GM18519 (cell line): ENCODE measurements at regions not wholly inside any gene's neighbourhood (a gene's known extent, or its start where the extent isn't known, plus 50 kb on each side); places are given as distances from the start of the nearest gene placed in this dataset.
A peak's percentile ranks its signal among the peaks of the same experiment; 100 is the strongest.

Source experiments
- ATAC-seq: cut with Tn5 transposase; IDR thresholded peaks from one replicate; pipeline ENCODE4 v1.9.1; 2021; ENCODE audit warnings: mild to moderate bottlenecking, moderate library complexity; ENCODE audit not compliant: unreplicated experiment, low FRiP score

DNA sequence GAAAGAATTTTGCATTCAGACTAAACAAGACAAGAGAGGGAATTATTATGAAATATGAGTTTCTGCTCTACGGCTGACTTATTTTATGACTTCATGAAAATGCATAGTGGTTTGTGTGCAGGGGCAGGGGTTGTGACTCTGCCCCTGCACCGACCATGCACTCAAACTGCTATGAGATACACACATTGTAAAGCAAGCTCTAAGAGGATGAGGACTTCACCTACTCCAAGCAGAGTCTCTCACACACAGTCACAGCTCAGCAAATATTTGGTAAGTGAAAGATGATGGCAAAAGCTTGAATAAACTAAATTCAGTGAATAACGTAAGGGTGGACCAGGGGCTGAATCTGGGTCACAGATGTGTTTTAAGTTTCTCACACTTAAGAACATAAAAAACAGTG, 542.9 kb downstream of the PRELID2 start:
- no peak for ATAC-seq

DNA sequence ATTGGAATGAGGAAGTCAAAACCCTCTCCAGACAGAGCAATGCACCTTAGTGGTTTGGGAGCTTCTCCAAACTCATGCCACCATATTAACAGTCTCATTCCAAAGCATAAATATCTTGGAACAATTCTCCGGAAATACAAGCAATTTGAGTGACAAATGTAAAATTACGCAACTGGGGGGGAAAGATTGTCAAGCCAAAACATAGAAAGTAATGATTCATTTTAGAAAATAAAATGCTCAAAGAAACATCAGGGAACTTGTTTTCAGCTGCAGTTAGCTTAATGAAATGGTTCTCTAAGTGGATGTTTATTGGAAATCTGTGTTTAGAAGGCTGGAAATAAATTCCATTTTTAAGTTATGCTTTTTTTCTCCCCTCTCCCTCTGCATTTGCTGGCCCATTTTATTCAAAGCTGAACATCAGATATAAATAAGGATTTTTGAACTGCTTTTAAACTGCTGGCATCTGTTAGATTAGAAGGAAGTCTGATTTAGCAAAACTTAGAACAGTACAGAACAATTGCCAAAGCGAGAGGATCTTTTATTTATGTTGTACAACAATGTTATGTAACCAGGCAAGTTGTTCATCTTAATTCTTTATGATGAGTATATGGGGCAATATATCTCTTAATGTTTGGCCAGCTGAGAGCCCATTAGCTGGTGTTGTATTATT, 551.9 kb downstream of the PRELID2 start:
- no peak for ATAC-seq

DNA sequence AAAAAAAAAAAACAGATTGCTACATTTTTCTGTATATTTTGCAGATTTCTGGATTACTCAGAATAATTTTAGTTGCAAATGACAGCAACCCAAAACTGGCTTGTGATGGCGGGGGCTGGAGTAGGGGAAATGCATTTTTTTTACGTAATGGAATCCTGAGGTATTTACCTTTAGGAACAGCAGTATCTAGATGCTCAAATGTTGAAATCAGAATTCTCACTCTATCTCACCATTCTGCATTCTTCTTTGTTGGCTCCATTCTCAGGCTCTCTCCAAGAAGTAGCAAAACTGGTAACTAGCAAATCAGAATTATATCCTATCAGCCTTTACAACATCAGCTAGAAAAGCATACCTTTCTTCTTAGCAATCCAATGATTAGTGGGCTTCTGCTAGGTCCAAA, 554.3 kb downstream of the PRELID2 start:
- ATAC-seq = no peak

- no peak for ATAC-seq
Measured at GRCh38 chr5:145280214-145280613, 554.9 kb downstream of the PRELID2 start.

DNA sequence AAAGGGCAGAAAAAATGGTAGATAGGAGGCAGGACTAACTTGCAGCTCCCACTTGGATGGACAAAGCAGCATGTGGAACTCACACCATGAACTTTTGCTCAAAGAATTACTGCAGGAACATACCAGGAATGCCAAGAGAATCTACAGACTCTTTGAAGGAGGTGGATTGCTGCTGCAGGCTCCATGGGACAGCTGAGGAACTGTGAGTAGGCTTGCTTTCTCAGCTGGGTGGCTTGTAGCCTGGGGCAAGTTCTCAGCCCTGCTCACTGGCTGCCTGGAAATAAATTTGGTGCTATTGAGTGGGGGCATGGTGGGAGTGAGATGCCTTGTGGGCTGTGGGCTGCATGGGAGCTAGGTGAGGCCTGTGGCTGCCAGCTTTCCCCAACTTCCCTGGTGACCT, 574.5 kb downstream of the PRELID2 start:
- ATAC-seq = no peak

DNA sequence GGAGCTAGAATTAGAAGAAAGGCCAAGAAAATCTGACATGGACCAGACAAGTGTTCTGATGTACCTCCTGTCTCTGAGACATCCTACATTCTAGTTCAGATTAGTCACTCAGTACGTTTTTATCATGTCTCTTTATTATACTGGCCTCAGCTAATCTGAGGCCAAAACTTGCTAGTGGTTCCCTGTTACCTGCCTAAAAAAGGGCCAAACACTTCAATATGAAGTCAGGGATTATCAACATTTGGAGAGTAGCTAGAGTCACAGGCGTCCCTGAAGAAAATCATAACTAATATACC, 587.4 kb downstream of the PRELID2 start:
- ATAC-seq = no peak

- no peak for ATAC-seq
Measured at GRCh38 chr5:145246961-145247744, 588.0 kb downstream of the PRELID2 start.

DNA sequence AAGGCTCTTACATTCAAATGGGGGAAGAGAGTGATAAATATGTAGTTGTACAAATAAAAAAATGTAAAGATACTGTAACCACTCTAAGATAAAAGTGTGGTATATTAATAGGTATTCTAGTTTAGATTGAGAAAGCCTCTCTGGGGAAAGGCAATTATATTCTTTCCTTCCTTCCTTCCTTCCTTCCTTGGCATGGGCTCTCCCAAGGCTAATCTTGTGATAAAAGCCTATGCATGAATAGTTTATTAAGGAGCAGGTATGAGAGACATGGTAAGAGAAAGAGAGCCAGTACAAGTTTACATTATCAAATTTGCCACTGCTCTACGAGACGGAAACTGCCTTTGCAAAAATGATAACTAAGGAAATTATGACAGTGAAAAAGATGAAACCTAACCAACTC, 588.8 kb downstream of the PRELID2 start:
- no peak for ATAC-seq

DNA sequence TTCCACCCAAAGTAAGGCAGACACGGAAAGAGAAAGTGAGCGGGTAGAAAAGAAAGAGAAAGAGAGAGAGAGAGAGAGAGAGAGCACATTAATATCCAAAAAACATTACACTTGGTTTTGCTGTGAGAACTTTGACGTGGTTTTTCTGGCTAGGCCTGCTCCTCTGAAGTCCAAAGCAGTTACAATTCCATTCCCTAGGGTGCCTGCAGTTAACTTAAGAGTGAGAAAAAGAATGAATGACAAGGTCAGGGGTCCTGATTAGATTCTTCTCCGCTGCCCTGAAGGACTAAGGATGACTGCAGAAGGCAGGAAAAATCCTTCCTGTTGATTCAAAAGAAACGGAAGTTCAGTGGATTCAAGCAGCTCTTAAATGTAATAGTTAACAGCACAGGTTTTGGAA, 589.8 kb downstream of the PRELID2 start:
- no peak for ATAC-seq

DNA sequence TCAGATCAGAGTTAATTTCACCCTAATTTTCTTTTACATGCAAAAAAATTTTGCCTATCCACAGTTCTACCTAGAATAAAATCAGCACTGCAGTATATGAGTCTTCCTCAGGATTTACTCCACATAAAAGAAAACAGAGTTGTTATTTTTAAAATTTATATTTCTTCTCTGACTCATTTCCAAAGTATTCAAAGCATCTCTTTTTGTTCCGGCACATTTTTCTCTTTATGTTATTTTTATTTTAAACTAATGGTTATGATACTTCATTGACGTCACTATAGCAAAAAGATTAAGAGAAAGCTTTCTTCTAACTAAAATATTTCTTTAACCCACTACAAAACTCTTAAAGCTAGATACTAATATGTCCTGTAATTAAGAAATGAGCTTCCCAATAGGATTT, 590.4 kb downstream of the PRELID2 start:
- ATAC-seq = no peak

GRCh38 chr5:145244251-145244650, 590.9 kb downstream of the PRELID2 start:
- ATAC-seq = no peak

GRCh38 chr5:145243016-145243415, 592.1 kb downstream of the PRELID2 start:
- no peak for ATAC-seq

GRCh38 chr5:145242551-145242950, 592.6 kb downstream of the PRELID2 start:
- no peak for ATAC-seq

DNA sequence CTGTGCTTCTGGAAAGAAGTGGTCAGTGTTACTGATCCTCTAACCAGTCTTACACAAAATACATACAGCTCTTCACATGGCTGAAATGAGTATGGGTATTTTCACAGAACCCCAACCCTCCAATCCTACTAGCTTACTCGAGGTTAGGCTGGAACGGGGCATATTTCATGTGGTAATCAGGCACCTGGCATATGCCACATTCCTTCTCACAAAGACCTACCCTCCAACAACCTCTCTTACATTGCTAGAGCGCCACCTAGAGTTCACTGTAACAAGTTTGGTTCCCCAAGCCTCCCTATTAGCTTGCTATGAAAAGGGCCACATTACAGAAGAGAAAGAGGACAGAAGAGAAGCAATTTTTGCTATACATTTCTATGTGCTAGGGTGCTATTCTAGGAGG, 597.3 kb downstream of the PRELID2 start:
- ATAC-seq = peak; percentile 87

DNA sequence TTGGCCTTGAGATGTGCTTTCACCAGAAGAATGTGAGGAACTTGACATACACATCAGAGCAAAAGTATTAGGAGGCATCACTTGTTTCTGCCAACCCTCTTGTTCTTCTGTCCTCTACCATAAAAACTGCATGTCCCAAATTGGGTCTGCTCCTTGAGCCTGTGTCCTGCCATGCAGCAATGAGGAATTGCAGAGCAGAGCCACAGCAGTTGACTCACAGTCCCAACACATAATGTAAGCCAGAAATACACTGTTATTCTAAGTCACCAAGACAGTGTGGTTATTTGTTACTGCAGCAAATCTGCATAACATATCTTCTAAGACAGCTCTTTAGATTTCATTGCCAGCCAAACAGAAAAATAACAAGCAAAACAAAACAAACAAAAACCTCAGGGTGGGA, 598.2 kb downstream of the PRELID2 start:
- ATAC-seq = no peak

- ATAC-seq = no peak
Measured at GRCh38 chr5:145236127-145236526, 599.0 kb downstream of the PRELID2 start.

GRCh38 chr5:145233461-145233860, 601.7 kb downstream of the PRELID2 start:
- ATAC-seq = no peak

- no peak for ATAC-seq
Measured at GRCh38 chr5:145230781-145231180, 604.4 kb downstream of the PRELID2 start.

DNA sequence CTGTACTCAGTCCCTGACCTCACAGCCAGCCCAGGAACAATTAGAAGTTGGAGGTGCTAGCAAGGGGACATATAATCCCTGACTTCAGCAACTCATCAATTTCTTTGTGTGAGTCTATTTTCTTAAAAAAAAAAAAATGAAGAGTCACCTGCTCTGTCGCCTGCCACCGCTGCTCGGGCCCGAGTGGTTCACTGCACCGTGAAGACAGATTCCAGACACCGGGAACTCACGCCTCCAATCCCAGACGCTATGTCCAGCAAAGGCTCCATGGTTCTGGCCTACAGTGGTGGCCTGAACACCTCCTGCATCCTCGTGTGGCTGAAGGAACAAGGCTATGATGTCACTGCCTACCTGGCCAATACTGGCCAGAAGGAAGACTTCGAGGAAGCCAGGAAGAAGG, 606.6 kb downstream of the PRELID2 start:
- ATAC-seq = no peak

- ATAC-seq = no peak
Measured at GRCh38 chr5:145227881-145228280, 607.3 kb downstream of the PRELID2 start.

GRCh38 chr5:145226726-145227125, 608.4 kb downstream of the PRELID2 start:
- ATAC-seq = no peak

DNA sequence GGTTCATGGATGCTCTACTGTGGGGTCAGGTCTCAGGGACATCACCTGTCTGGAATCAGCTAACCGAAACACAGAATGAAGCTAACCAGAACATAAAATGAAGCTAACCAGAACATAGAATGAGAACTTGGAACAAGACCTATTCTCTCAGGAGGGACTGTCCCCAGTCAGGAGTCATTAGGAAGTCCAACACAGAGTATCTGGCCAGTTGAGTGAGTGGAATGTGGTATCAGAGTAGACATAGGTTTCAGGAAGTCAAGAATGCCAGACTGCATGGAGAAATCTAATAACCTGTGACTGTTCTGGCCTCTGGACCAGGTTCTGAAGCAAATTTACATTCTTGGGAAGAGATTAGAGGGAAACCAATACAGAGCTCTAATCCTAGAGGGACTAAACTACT, 609.6 kb downstream of the PRELID2 start:
- ATAC-seq = no peak
